T47D (cell line): ENCODE measurements at regions not wholly inside any gene's neighbourhood (a gene's known extent, or its start where the extent isn't known, plus 50 kb on each side); places are given as distances from the start of the nearest gene placed in this dataset.
"Not testable (repeated sequence)": the region's sequence is repeated elsewhere in the genome, so short reads cannot be mapped to it uniquely, and the experiment has no call there.

Experiments
- DNase-seq, 2 experiments: peaks; one replicate each; pipeline versions ENCODE4 v3.0.0 to v3.0.0-alpha.2; 2011 to 2012; ENCODE audit warnings: low read depth in 1 of 2, low spot score in 1 of 2
- JUND ChIP-seq: IDR thresholded peaks from 2 replicates; pipeline ENCODE4 v1.6.1; 2012; ENCODE audit warnings: low read depth
- in situ Hi-C: cut with HindIII; loops from 2 replicates; pipeline ENCODE4 v1.10.0; 2016; ENCODE audit warnings: low sequenced_read_pairs, low pct_unique_long_range_greater_than_20kb

GRCh38 chr12:69042557-69042956 is 109.6 kb upstream of the CPM start:
- in situ Hi-C loops = no loop called here

GRCh38 chr12:69042970-69043369 is 110.0 kb upstream of the CPM start:
- in situ Hi-C loops = no loop called here
- DNase-seq = peak in 1 of 2 experiments; percentile 20

More at GRCh38 chr12:69042557-69042956, 109.6 kb upstream of the CPM start:
- no peak for TF ChIP-seq JUND
- no peak for DNase-seq

GRCh38 chr12:69044887-69045286 is 111.9 kb upstream of the CPM start:
- in situ Hi-C loops = no loop called here
- TF ChIP-seq JUND = no peak
- no peak for DNase-seq

More at GRCh38 chr12:69042970-69043369, 110.0 kb upstream of the CPM start:
- TF ChIP-seq JUND = no peak

GRCh38 chr12:69045430-69045829 is 112.5 kb upstream of the CPM start:
- TF ChIP-seq JUND = no peak
- in situ Hi-C loops = no loop called here
- no peak for DNase-seq

- TF ChIP-seq JUND = no peak
- no peak for DNase-seq
- in situ Hi-C loops = no loop called here
These were observed 113.4 kb upstream of the CPM start for GRCh38 chr12:69046363-69046762.

- in situ Hi-C loops = no loop called here
- DNase-seq = no peak
- no peak for TF ChIP-seq JUND
These were observed 113.9 kb upstream of the CPM start for GRCh38 chr12:69046920-69047319.

GRCh38 chr12:69047990-69048389 is 115.0 kb upstream of the CPM start:
- no peak for DNase-seq
- TF ChIP-seq JUND = no peak
- in situ Hi-C loops = no loop called here

- in situ Hi-C loops, DNase-seq: not testable (repeated sequence)
These were observed 116.9 kb upstream of the CPM start for GRCh38 chr12:69049855-69050254.

- no peak for TF ChIP-seq JUND
- in situ Hi-C loops = no loop called here
- peak in 1 of 2 experiments; percentile 23 for DNase-seq
These were observed 119.8 kb upstream of the CPM start for GRCh38 chr12:69052613-69053408.

- no peak for DNase-seq
- in situ Hi-C loops = no loop called here
- TF ChIP-seq JUND = no peak
These were observed 121.5 kb upstream of the CPM start for GRCh38 chr12:69054343-69055056.

- no peak for DNase-seq
- in situ Hi-C loops = no loop called here
- no peak for TF ChIP-seq JUND
These were observed 122.3 kb upstream of the CPM start for GRCh38 chr12:69055280-69055679.

GRCh38 chr12:69055706-69056105 is 122.7 kb upstream of the CPM start:
- TF ChIP-seq JUND = no peak
- DNase-seq = no peak
- in situ Hi-C loops = no loop called here

GRCh38 chr12:69056743-69057515 is 124.0 kb upstream of the CPM start:
- in situ Hi-C loops = no loop called here
- peak in 1 of 2 experiments; percentile 20 for DNase-seq
- TF ChIP-seq JUND = no peak
